Activated naive CD4-positive, alpha-beta T cell treated with anti-CD3 and anti-CD28 coated beads, Interleukin-2, amount 50 U/mL, for 72 hours (primary cell): ENCODE measurements at regions not wholly inside any gene's neighbourhood (a gene's known extent, or its start where the extent isn't known, plus 50 kb on each side); places are given as distances from the start of the nearest gene placed in this dataset.
"Not testable (repeated sequence)": the region's sequence is repeated elsewhere in the genome, so short reads cannot be mapped to it uniquely, and the experiment has no call there.

Experiments
- ATAC-seq, 2 donors: fragments of 150-1000 bp; cut with Tn5 transposase; 2 replicates each; pipeline ENCODE4 v1.10.0; 2021; ENCODE audit warnings: mild to moderate bottlenecking in 2 of 2, moderate library complexity in 2 of 2
- DNase-seq, 2 donors: peaks; one replicate each; pipeline ENCODE4 v3.0.0; 2021 to 2022; ENCODE audit warnings: low spot score in 2 of 2
- H3K27ac Mint-ChIP-seq, 2 donors: one replicate each; pipeline ENCODE4 v1.8.0; 2022; ENCODE audit warnings: mild to moderate bottlenecking in 2 of 2, mixed read lengths in 2 of 2
- H3K36me3 Mint-ChIP-seq, 2 donors: one replicate each; pipeline ENCODE4 v1.8.0; 2022; ENCODE audit warnings: mixed read lengths in 2 of 2
- H3K9me3 Mint-ChIP-seq, 2 donors: one replicate each; pipeline ENCODE4 v1.8.0; 2022; ENCODE audit warnings: mixed read lengths in 2 of 2

GRCh38 chr10:118918587-118918986, 110.9 kb upstream of the NANOS1 start:
- H3K36me3 Mint-ChIP-seq, result no peaks in the 10 kb centered on the region
- H3K27ac Mint-ChIP-seq, result no peak overlapping the region
- no peak for DNase-seq
- no peaks in the 10 kb centered on the region for H3K9me3 Mint-ChIP-seq
- no peak for ATAC-seq

DNA sequence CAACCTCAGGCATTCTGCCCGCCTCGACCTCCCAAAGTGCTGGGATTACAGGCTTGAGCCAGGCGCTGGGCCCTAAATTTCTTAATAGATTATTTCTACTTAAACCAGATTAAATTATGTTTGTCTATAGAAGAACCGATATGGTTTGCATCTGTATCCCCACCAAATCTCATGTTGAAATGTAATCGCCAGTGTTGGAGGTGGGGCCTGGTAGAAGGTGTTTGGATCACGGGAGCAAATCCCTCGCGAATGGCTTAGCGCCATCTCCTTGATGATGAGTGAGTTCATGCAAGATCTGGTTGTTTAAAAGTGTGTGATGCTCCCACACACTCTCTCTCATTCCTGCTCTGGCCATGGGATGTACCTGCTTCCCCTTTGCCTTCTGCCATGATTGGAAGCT, 109.3 kb upstream of the NANOS1 start:
- ATAC-seq (no peak), DNase-seq (no peak)
- Mint-ChIP-seq H3K27ac (no peak overlapping the region), H3K36me3 (no peaks in the 10 kb centered on the region), H3K9me3 (no peaks in the 10 kb centered on the region)

- no peaks in the 10 kb centered on the region for H3K9me3 Mint-ChIP-seq
- ATAC-seq, result no peak
- no peak for DNase-seq
- no peaks in the 10 kb centered on the region for H3K36me3 Mint-ChIP-seq
- H3K27ac Mint-ChIP-seq, result no peak overlapping the region
Measured at GRCh38 chr10:118922226-118922625, 107.3 kb upstream of the NANOS1 start.

GRCh38 chr10:118922972-118923371, 106.5 kb upstream of the NANOS1 start:
- DNase-seq (no peak), ATAC-seq (no peak)
- Mint-ChIP-seq H3K27ac (no peak overlapping the region), H3K36me3 (no peaks in the 10 kb centered on the region), H3K9me3 (no peaks in the 10 kb centered on the region)

DNA sequence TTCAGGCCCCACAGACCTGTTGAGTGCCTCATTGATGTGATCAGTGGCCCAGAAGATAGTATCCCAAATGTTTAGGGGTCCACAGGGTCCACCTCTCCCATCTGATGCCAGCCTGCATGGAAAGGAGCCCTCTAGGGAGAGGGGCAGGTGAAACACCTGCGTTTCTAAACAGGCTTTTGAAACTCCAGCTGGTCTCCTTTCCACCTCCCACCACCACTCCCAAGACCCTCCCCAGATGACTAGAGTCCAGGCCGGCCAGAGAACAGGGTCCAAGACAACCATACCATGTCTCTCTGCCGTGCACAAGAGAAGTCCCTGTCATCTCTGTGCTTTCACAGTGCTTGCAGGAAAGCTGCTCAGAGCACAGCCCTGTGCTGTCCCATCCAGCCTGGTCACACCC, 105.0 kb upstream of the NANOS1 start:
- DNase-seq, result no peak
- H3K27ac Mint-ChIP-seq, result no peak overlapping the region
- no peaks in the 10 kb centered on the region for H3K9me3 Mint-ChIP-seq
- no peaks in the 10 kb centered on the region for H3K36me3 Mint-ChIP-seq
- no peak for ATAC-seq

GRCh38 chr10:118925404-118926071, 104.0 kb upstream of the NANOS1 start:
- DNase-seq (no peak), ATAC-seq (no peak)
- Mint-ChIP-seq H3K27ac (no peak overlapping the region), H3K9me3 (peaks cover 4 to 5% of the 10 kb centered on the region in 2 donors), H3K36me3 (peaks cover 0 to 1% of the 10 kb centered on the region in 2 donors)

GRCh38 chr10:118926072-118926417, 103.5 kb upstream of the NANOS1 start:
- DNase-seq, result no peak
- Mint-ChIP-seq H3K27ac (no peak overlapping the region), H3K36me3 (peaks cover 0 to 5% of the 10 kb centered on the region in 2 donors), H3K9me3 (peaks cover 6 to 10% of the 10 kb centered on the region in 2 donors)
- no peak for ATAC-seq

GRCh38 chr10:118926441-118926840, 103.1 kb upstream of the NANOS1 start:
- ATAC-seq (no peak), DNase-seq (no peak)
- Mint-ChIP-seq H3K9me3 (peaks cover 7 to 13% of the 10 kb centered on the region in 2 donors), H3K36me3 (peaks cover 0 to 5% of the 10 kb centered on the region in 2 donors), H3K27ac (no peak overlapping the region)

GRCh38 chr10:118926903-118927302, 102.6 kb upstream of the NANOS1 start:
- Mint-ChIP-seq H3K27ac (no peak overlapping the region), H3K9me3 (peaks cover 10 to 17% of the 10 kb centered on the region in 2 donors), H3K36me3 (peaks cover 0 to 5% of the 10 kb centered on the region in 2 donors)
- no peak for DNase-seq
- no peak for ATAC-seq

DNA sequence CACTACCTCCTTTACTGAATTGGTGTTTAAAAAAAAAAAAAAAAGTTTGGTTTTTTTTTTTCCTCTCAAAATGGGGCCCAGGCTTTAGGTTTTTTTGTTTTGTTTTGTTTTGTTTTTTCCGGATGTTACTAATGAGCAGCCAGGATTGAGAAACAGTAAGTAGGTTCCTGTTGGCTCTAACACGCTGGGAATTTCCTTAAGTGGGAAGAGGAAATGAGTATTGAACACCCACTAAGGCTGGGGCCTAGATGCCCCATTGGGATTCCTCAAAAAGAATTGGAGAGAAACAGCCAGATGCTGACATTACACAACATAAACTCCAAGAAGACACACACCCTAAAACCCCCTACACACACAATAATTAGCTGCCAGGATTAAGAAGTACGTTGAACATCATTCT, 102.2 kb upstream of the NANOS1 start:
- DNase-seq, result no peak

DNA sequence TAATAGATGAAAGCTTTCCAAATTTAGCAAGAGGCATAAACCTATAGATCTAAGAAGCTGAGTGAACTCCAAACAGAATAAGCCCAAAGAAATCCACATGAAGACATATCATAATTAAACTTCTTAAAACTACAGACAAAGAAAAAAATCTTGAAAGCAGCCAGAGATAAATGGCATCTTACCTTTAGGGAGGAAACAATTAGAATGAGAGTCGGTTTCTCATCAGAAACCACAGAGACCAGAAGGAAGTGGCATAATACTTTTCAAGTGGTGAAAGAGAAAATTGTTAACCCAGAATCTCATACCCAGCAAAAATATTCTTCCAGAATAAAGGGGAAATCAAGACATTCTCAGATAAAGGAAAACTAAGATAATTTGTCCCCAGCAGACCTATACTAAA, 98.9 kb upstream of the NANOS1 start:
- Mint-ChIP-seq H3K27ac (no peak overlapping the region), H3K9me3 (peaks cover 18 to 24% of the 10 kb centered on the region in 2 donors), H3K36me3 (peaks cover 0 to 19% of the 10 kb centered on the region in 2 donors)
- ATAC-seq, result no peak
- DNase-seq, result no peak

More for the DNA sequence above, 102.2 kb upstream of the NANOS1 start:
- ATAC-seq, result no peak
- Mint-ChIP-seq H3K9me3 (peaks cover 10 to 17% of the 10 kb centered on the region in 2 donors), H3K36me3 (peaks cover 0 to 7% of the 10 kb centered on the region in 2 donors), H3K27ac (no peak overlapping the region)

DNA sequence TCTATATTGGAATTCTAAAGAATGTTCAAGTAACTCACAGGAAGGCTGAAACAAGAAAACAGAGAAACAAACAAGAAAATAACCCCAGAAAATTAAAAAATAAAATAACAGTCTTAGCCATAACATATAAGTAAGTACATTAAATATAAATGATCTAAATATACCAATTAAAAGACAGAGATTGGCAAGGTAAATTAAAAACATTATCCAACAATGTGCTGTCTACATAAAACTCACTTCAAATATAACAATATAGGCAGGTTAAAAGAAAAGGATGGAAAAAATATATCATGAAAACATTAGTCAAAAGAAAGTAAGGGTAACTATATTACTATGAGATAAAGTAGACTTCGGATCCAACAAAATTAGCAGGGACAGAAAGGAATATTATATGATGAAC, 98.1 kb upstream of the NANOS1 start:
- H3K9me3 Mint-ChIP-seq, result peaks cover 18 to 24% of the 10 kb centered on the region in 2 donors
- no peak for DNase-seq
- no peak for ATAC-seq
- H3K36me3 Mint-ChIP-seq, result peaks cover 0 to 19% of the 10 kb centered on the region in 2 donors
- H3K27ac Mint-ChIP-seq, result no peak overlapping the region

GRCh38 chr10:118932154-118932553, 97.4 kb upstream of the NANOS1 start:
- H3K27ac Mint-ChIP-seq, ATAC-seq, DNase-seq: not testable (repeated sequence)
- peaks cover 0 to 19% of the 10 kb centered on the region in 2 donors for H3K36me3 Mint-ChIP-seq
- peaks cover 18 to 24% of the 10 kb centered on the region in 2 donors for H3K9me3 Mint-ChIP-seq

DNA sequence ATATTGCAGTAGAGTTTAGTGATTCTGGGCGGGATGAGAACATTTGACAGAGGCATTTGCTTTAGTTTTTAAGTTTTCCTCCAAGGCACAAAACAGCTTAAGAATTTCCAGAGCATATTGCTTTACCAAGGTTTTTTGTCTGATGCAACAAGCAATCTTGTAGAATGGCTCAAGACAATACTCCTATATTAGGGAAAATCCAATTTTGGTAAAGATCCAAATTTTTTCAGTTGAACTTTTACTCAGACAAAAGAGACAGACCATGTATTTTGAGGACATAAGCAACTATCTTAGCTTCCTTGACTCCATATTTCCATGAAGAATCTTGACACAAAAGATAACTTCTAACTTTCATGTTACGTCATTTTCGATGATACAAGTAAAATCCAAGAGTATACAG, 92.3 kb upstream of the NANOS1 start:
- ATAC-seq, result no peak
- H3K9me3 Mint-ChIP-seq, result peaks cover 7 to 8% of the 10 kb centered on the region in 2 donors
- DNase-seq, result no peak
- peaks cover 0 to 12% of the 10 kb centered on the region in 2 donors for H3K36me3 Mint-ChIP-seq
- no peak overlapping the region for H3K27ac Mint-ChIP-seq

- Mint-ChIP-seq H3K36me3 (no peaks in the 10 kb centered on the region), H3K9me3 (no peaks in the 10 kb centered on the region), H3K27ac (no peak overlapping the region)
- no peak for DNase-seq
- ATAC-seq, result no peak
Measured at GRCh38 chr10:118939211-118940007, 90.1 kb upstream of the NANOS1 start.

GRCh38 chr10:118940386-118940785, 89.1 kb upstream of the NANOS1 start:
- DNase-seq (no peak), ATAC-seq (no peak)
- Mint-ChIP-seq H3K36me3 (no peaks in the 10 kb centered on the region), H3K27ac (no peak overlapping the region), H3K9me3 (no peaks in the 10 kb centered on the region)

- H3K27ac Mint-ChIP-seq, result no peak overlapping the region
- DNase-seq (no peak), ATAC-seq (no peak)
- H3K9me3 Mint-ChIP-seq, result no peaks in the 10 kb centered on the region
- no peaks in the 10 kb centered on the region for H3K36me3 Mint-ChIP-seq
Measured at GRCh38 chr10:118943253-118943652, 86.3 kb upstream of the NANOS1 start.
